ENCODE measurements at regions not wholly inside any gene's neighbourhood (a gene's known extent, or its start where the extent isn't known, plus 50 kb on each side); places are given as distances from the start of the nearest gene placed in this dataset.

DNA sequence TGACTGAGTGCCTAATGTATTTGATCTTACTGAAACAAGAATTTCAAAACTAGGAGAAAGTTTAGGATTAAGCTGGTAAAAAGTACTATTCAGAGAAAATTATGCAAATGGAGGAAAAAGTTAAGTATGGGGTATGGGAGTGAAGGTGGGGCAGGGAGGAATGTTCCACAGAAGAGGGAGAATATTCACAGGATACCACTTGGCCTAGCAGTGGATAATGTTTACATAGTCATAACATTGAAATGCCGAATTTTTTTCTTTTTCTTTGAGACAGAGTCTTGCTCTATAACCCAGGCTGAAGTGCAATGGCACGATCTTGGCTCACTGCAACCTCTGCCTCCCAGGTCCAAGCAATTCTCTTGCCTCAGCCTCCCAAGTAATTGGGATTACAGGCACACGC is 61.2 kb upstream of the LMNB1 start:
- no peak for DNase-seq
- intact Hi-C loops (cut with DNase I; ENCODE audit: low total_unique reads), result no loop called here
- Histone ChIP-seq H3K27ac (no peak overlapping the region), H3K27me3 (peaks cover 0 to 4% of the 10 kb centered on the region in 2 donors), H3K4me1 (no peaks in the 10 kb centered on the region), H3K9me3 (no peaks in the 10 kb centered on the region), H3K36me3 (no peaks in the 10 kb centered on the region), H3K4me3 (no peak overlapping the region)
- no peak for TF ChIP-seq CTCF (IDR thresholded peaks at IDR 0.05)

DNA sequence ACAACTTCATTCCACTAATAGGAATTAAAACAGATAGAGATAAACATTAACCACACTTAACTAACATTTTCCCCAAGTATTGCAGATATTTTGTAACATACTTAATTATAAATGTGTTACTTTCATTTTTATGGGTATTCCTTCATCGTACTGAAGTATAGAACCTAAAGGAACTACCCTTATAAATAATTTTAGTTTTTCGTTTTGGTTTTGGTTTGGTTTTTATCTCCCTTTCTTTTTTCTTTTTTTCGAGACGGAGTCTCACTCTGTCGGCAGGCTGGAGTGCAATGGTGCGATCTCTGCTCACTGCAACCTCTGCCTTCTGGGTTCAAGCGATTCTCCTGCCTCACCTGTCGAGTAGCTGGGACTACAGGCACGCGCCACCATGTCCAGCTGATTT is 60.1 kb upstream of the LMNB1 start:
- Histone ChIP-seq H3K4me3 (no peak overlapping the region), H3K9me3 (no peaks in the 10 kb centered on the region), H3K27me3 (peaks cover 0 to 4% of the 10 kb centered on the region in 2 donors), H3K27ac (no peak overlapping the region), H3K36me3 (no peaks in the 10 kb centered on the region), H3K4me1 (no peaks in the 10 kb centered on the region)
- intact Hi-C loops (cut with DNase I; ENCODE audit: low total_unique reads), result no loop called here
- DNase-seq, result no peak
- no peak for TF ChIP-seq CTCF (IDR thresholded peaks at IDR 0.05)

DNA sequence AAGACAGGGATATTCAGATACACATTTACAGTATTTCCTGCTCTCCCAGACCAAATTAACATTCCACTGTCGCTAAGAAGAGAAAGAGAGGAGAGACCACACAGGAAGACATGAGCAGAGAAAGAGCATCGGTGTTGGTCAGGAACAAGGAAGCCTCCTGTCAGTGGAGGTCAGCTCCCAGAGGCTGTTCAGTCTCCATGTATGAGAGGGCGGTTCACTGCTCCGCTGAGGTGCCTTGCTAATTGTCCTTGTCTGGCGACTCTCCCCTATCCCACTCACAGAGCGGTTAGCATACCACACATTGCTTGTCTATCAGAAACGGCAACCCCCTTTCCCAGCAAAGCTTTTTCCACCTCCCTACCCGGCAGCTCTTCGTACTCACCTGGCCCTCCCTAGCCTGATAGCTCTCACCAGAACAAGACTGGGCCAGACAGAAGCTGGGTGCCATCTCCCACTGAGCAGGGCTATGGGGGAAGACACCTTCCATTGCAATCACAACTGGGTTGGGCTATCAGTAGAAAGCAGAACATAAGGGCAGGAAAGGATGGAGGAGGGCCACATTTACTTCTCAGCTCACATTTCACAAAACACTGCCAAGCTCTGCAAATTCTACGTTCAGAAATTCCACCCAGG is 58.6 kb upstream of the LMNB1 start:
- H3K27me3 ChIP-seq, result peaks cover 0 to 4% of the 10 kb centered on the region in 2 donors
- H3K36me3 ChIP-seq, result no peaks in the 10 kb centered on the region
- intact Hi-C loops (cut with DNase I; ENCODE audit: low total_unique reads), result no loop called here
- H3K9me3 ChIP-seq, result no peaks in the 10 kb centered on the region
- no peak overlapping the region for H3K27ac ChIP-seq
- no peaks in the 10 kb centered on the region for H3K4me1 ChIP-seq
- no peak overlapping the region for H3K4me3 ChIP-seq
- TF ChIP-seq CTCF (IDR thresholded peaks at IDR 0.05), result no peak
- no peak for DNase-seq

- H3K27me3 ChIP-seq, result peaks cover 0 to 4% of the 10 kb centered on the region in 2 donors
- no peaks in the 10 kb centered on the region for H3K9me3 ChIP-seq
Observed at GRCh38 chr5:126720369-126720768, 56.6 kb upstream of the LMNB1 start.

DNA sequence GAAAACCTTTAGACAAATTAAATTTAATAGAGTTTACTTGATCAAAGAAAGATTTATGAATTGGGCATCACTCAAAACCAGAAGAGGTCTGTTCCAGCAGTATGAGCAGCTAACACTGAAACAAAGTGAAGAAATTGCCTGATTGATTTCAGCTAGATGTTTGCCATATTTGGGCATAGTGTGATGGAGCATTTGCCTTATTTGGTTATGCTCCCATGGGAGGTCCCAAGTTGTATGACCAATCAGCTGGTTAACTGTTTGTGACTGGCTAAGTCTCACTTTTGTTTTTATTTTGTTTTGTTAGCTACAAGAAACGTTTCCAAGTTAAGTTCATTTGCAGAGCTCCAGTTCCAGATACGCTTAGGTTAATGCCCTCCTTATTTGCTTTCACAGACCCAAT is 53.3 kb upstream of the LMNB1 start:
- Histone ChIP-seq H3K4me3 (no peak overlapping the region), H3K4me1 (no peaks in the 10 kb centered on the region), H3K27ac (no peak overlapping the region), H3K9me3 (no peaks in the 10 kb centered on the region), H3K36me3 (no peaks in the 10 kb centered on the region), H3K27me3 (no peaks in the 10 kb centered on the region)
- intact Hi-C loops (cut with DNase I; ENCODE audit: low total_unique reads), result no loop called here
- no peak for TF ChIP-seq CTCF (IDR thresholded peaks at IDR 0.05)
- no peak for DNase-seq

More at GRCh38 chr5:126720369-126720768, 56.6 kb upstream of the LMNB1 start:
- intact Hi-C loops (cut with DNase I; ENCODE audit: low total_unique reads), result no loop called here
- no peak for TF ChIP-seq CTCF (IDR thresholded peaks at IDR 0.05)
- Histone ChIP-seq H3K4me3 (no peak overlapping the region), H3K27ac (no peak overlapping the region), H3K4me1 (no peaks in the 10 kb centered on the region), H3K36me3 (no peaks in the 10 kb centered on the region)
- DNase-seq, result no peak

Data from tibial artery (tissue), 4 donors.